ENCODE measurements at regions not wholly inside any gene's neighbourhood (a gene's known extent, or its start where the extent isn't known, plus 50 kb on each side); places are given as distances from the start of the nearest gene placed in this dataset.

GRCh38 chr3:70744536-70744935 is 432.1 kb upstream of the MDFIC2 start:
- no peak for TF ChIP-seq EZH2phosphoT487 (IDR thresholded peaks at IDR 0.05; ENCODE audit: borderline replicate concordance, low read length)
- no peak for TF ChIP-seq CTCF (IDR thresholded peaks at IDR 0.05; ENCODE audit: low read depth, low read length, poor library complexity, severe bottlenecking)

Measured in DOHH2 (cell line).